Kidney (tissue), 13 donors: ENCODE measurements at regions not wholly inside any gene's neighbourhood (a gene's known extent, or its start where the extent isn't known, plus 50 kb on each side); places are given as distances from the start of the nearest gene placed in this dataset.

Experiments used
- DNase-seq, 5 donors: peaks; one replicate each; pipeline ENCODE4 v3.0.0-alpha.2; 2013 to 2020
- FAIRE-seq: peaks from 2 replicates; lab custom pipeline; 2012; peaks lifted over from hg19 to GRCh38; lab: Jason Lieb, UNC
- H3K27ac ChIP-seq, 2 donors: one replicate each; pipeline ENCODE4 v1.7.0; 2013; ENCODE audit warnings: low read depth in 2 of 2, low read length in 2 of 2, inconsistent platforms in 1 of 2
- H3K27me3 ChIP-seq: one replicate; pipeline ENCODE4 v1.7.1; 2013; ENCODE audit warnings: low read length, inconsistent platforms; ENCODE audit not compliant: control insufficient read depth, insufficient read depth
- H3K36me3 ChIP-seq, 3 donors: one replicate each; pipeline versions ENCODE4 v1.7.0 to v1.7.1; 2013; ENCODE audit warnings: low read length in 3 of 3, control low read depth in 1 of 3, inconsistent platforms in 1 of 3; ENCODE audit not compliant: insufficient read depth in 3 of 3, control insufficient read depth in 2 of 3
- H3K4me1 ChIP-seq, 3 donors: one replicate each; pipeline versions ENCODE4 v1.7.0 to v1.7.1; 2013; ENCODE audit warnings: low read length in 3 of 3, inconsistent platforms in 1 of 3, low read depth in 1 of 3; ENCODE audit not compliant: control insufficient read depth in 2 of 3, insufficient read depth in 2 of 3
- H3K4me3 ChIP-seq, 3 donors: one replicate each; pipeline versions ENCODE4 v1.7.0 to v1.8.1; 2013; ENCODE audit warnings: low read length in 3 of 3, control low read depth in 1 of 3, inconsistent platforms in 1 of 3
- H3K9ac ChIP-seq, 3 donors: one replicate each; pipeline versions ENCODE4 v1.7.0 to v1.7.1; 2013; ENCODE audit warnings: low read length in 3 of 3, control low read depth in 1 of 3, inconsistent platforms in 1 of 3
- H3K9me3 ChIP-seq, 3 donors: one replicate each; pipeline versions ENCODE4 v1.7.0 to v1.7.1; 2013; ENCODE audit warnings: low read length in 3 of 3, control low read depth in 1 of 3, inconsistent platforms in 1 of 3; ENCODE audit not compliant: control insufficient read depth in 2 of 3, insufficient read depth in 1 of 3
- CTCF ChIP-seq: IDR thresholded peaks from 3 replicates; pipeline ENCODE4 v1.5.1; 2012; ENCODE audit warnings: mild to moderate bottlenecking, moderate library complexity, borderline replicate concordance; ENCODE audit not compliant: insufficient read depth; ENCODE audit errors: extremely low read depth
- intact Hi-C: fragments of 100-400 bp; cut with DNase I; formaldehyde crosslinking; loops from one replicate; pipeline ENCODE4 v1.11.1; 2022
- donor health status: control.
- donor health status: control.
- donor health status: control.
- donor health status: control.
- donor health status: control.
- donor health status: DM: yes; HTN: yes; CAD: no.
- donor health status: Normal renal cell carcinoma (clear cell type).

GRCh38 chr15:38899300-38899699 lies 334.7 kb upstream of the RASGRP1 start:
- no peak for TF ChIP-seq CTCF
- Histone ChIP-seq H3K36me3 (no peaks in the 10 kb centered on the region), H3K4me3 (no peak overlapping the region), H3K9me3 (no peaks in the 10 kb centered on the region), H3K4me1 (peaks cover 2 to 23% (median 2%) of the 10 kb centered on the region in 3 donors), H3K27me3 (no peaks in the 10 kb centered on the region), H3K9ac (no peak overlapping the region), H3K27ac (no peak overlapping the region)
- intact Hi-C loops = no loop called here
- DNase-seq (no peak), FAIRE-seq (no peak)

- no peak for FAIRE-seq
These were observed 339.7 kb upstream of the RASGRP1 start for GRCh38 chr15:38904298-38904697.

GRCh38 chr15:38905632-38906031 lies 341.0 kb upstream of the RASGRP1 start:
- FAIRE-seq (no peak), DNase-seq (no peak)
- no peak overlapping the region for H3K4me3 ChIP-seq
- no peaks in the 10 kb centered on the region for H3K36me3 ChIP-seq
- H3K27ac ChIP-seq = no peak overlapping the region
- H3K9ac ChIP-seq = no peak overlapping the region
- intact Hi-C loops = no loop called here
- H3K4me1 ChIP-seq = no peaks in the 10 kb centered on the region
- no peak for TF ChIP-seq CTCF
- H3K9me3 ChIP-seq = peaks cover 0 to 5% (median 0%) of the 10 kb centered on the region in 3 donors
- no peaks in the 10 kb centered on the region for H3K27me3 ChIP-seq

More at GRCh38 chr15:38904298-38904697, 339.7 kb upstream of the RASGRP1 start:
- Histone ChIP-seq H3K27me3 (no peaks in the 10 kb centered on the region), H3K9me3 (no peaks in the 10 kb centered on the region), H3K4me3 (no peak overlapping the region), H3K36me3 (no peaks in the 10 kb centered on the region), H3K4me1 (no peaks in the 10 kb centered on the region), H3K9ac (no peak overlapping the region), H3K27ac (no peak overlapping the region)
- DNase-seq = no peak
- intact Hi-C loops = no loop called here
- no peak for TF ChIP-seq CTCF

GRCh38 chr15:38920966-38921365 lies 356.4 kb upstream of the RASGRP1 start:
- Histone ChIP-seq H3K36me3 (no peaks in the 10 kb centered on the region), H3K9me3 (no peaks in the 10 kb centered on the region), H3K9ac (no peak overlapping the region), H3K27me3 (no peaks in the 10 kb centered on the region), H3K4me1 (no peaks in the 10 kb centered on the region), H3K27ac (no peak overlapping the region), H3K4me3 (no peak overlapping the region)
- FAIRE-seq = no peak
- DNase-seq = no peak
- no peak for TF ChIP-seq CTCF
- intact Hi-C loops = no loop called here
